A549 (cell line): ENCODE measurements at regions not wholly inside any gene's neighbourhood (a gene's known extent, or its start where the extent isn't known, plus 50 kb on each side); places are given as distances from the start of the nearest gene placed in this dataset.
A peak's percentile ranks its signal among the peaks of the same experiment; 100 is the strongest.

ENCODE experiments used
- ATAC-seq, 2 experiments: fragments of 200-7000 bp in 1 of 2; fragments of >200 bp in 1 of 2; cut with Nextera tagmentation in 1 of 2; cut with Tn5 transposase in 1 of 2; 3 replicates each; pipeline versions ENCODE4 v1.8.0 to v1.9.1; 2018 to 2020; ENCODE audit warnings: mild to moderate bottlenecking in 1 of 2, moderate library complexity in 1 of 2
- CTCF ChIA-PET: fragments of 300-600 bp; sonication (Branson Sonifier 250); formaldehyde crosslinking; extraction: SDS; loops from one replicate; lab custom pipeline; 2021; ENCODE audit warnings: antibody characterized with exemption, inconsistent platforms; lab: Yijun Ruan, JAX
- POLR2A ChIA-PET: fragments of 350-600 bp; formaldehyde crosslinking; extraction: SDS; loops from one replicate; lab custom pipeline; 2021; ENCODE audit warnings: antibody characterized with exemption, inconsistent platforms; lab: Yijun Ruan, JAX
- DNase-seq, 2 experiments: peaks; one replicate each; pipeline versions ENCODE4 v3.0.0 to v3.0.0-alpha.2; 2011 to 2016; ENCODE audit warnings: low read depth in 1 of 2, low spot score in 1 of 2
- FAIRE-seq: peaks from 2 replicates; lab custom pipeline; 2011; peaks lifted over from hg19 to GRCh38; lab: Jason Lieb, UNC
- H3K27ac ChIP-seq, 2 experiments: fragments of >200 bp; sonication (Bioruptor Twin); formaldehyde crosslinking; 3 replicates each; pipeline ENCODE4 v1.5.1; 2016 to 2017
- H3K4me1 ChIP-seq: fragments of >200 bp; sonication (Bioruptor Twin); formaldehyde crosslinking; 3 replicates; pipeline ENCODE4 v1.6.1; 2016
- H3K4me2 ChIP-seq: fragments of >200 bp; sonication (Bioruptor Twin); formaldehyde crosslinking; 3 replicates; pipeline ENCODE4 v1.6.1; 2016
- H3K4me3 ChIP-seq: fragments of >200 bp; sonication (Bioruptor Twin); formaldehyde crosslinking; 3 replicates; pipeline ENCODE4 v1.5.1; 2016
- H3K9me3 ChIP-seq: fragments of >200 bp; sonication (Bioruptor Twin); formaldehyde crosslinking; 3 replicates; pipeline ENCODE4 v1.6.1; 2016
- CBX2 ChIP-seq: fragments of 200-600 bp; sonication (generic); IDR thresholded peaks from 2 replicates; pipeline ENCODE4 v1.6.1; 2016; ENCODE audit warnings: low read depth, mild to moderate bottlenecking, borderline replicate concordance
- CBX8 ChIP-seq: fragments of 200-600 bp; sonication (generic); IDR thresholded peaks from 2 replicates; pipeline ENCODE4 v1.6.1; 2016
- CEBPB ChIP-seq, 2 experiments: fragments of >200 bp in 1 of 2; sonication (Bioruptor Twin) in 1 of 2; formaldehyde crosslinking in 1 of 2; IDR thresholded peaks; 2 replicates each; pipeline ENCODE4 v1.6.1; 2012 to 2016
- ESRRA ChIP-seq: fragments of 150-350 bp; IDR thresholded peaks from 2 replicates; pipeline ENCODE4 v1.6.1; 2014; ENCODE audit warnings: mild to moderate bottlenecking, low read length, borderline replicate concordance
- FOSL2 ChIP-seq, 2 experiments: fragments of 450-650 bp in 1 of 2; fragments of >200 bp in 1 of 2; sonication (Bioruptor Twin) in 1 of 2; formaldehyde crosslinking; IDR thresholded peaks; 2 replicates each; pipeline versions ENCODE4 v1.5.0 to v1.6.1; 2016 to 2020; ENCODE audit warnings: mild to moderate bottlenecking in 1 of 2, moderate library complexity in 1 of 2
- FOXS1 ChIP-seq: fragments of 250-450 bp; sonication (Bioruptor Pico); IDR thresholded peaks from 2 replicates; pipeline ENCODE4 v1.5.0; 2020; ENCODE audit warnings: mild to moderate bottlenecking, moderate library complexity
- HDAC2 ChIP-seq: fragments of 200-600 bp; sonication (generic); IDR thresholded peaks from 2 replicates; pipeline ENCODE4 v1.6.1; 2016
- HES2 ChIP-seq: fragments of >200 bp; sonication (Bioruptor Twin); formaldehyde crosslinking; IDR thresholded peaks from 2 replicates; pipeline ENCODE4 v1.6.1; 2016
- HOXA7 ChIP-seq: fragments of 250-450 bp; sonication (Bioruptor Pico); IDR thresholded peaks from 2 replicates; pipeline ENCODE4 v1.5.0; 2020; ENCODE audit warnings: mild to moderate bottlenecking, moderate library complexity
- HOXB13 ChIP-seq: fragments of 250-450 bp; sonication (Bioruptor Pico); IDR thresholded peaks from 2 replicates; pipeline ENCODE4 v1.5.0; 2020; ENCODE audit warnings: low read depth, mild to moderate bottlenecking, moderate library complexity
- JUN ChIP-seq, 2 experiments: fragments of >200 bp; sonication (Bioruptor Twin); formaldehyde crosslinking; IDR thresholded peaks; 2 replicates in 1 of 2; 3 replicates in 1 of 2; pipeline ENCODE4 v1.6.1; 2016 to 2017
- MAZ ChIP-seq: fragments of 150-350 bp; IDR thresholded peaks from 2 replicates; pipeline ENCODE4 v1.6.1; 2014; ENCODE audit warnings: antibody characterized with exemption, low read depth, low read length, borderline replicate concordance
- POLR2AphosphoS2 ChIP-seq: conservative IDR thresholded peaks from 2 replicates; pipeline ENCODE4 v1.6.1; 2012; ENCODE audit warnings: low read length, improper control_type of control experiment, inconsistent platforms
- RAD21 ChIP-seq, 2 experiments: fragments of >200 bp in 1 of 2; sonication (Bioruptor Twin) in 1 of 2; formaldehyde crosslinking in 1 of 2; IDR thresholded peaks in 1 of 2; conservative IDR thresholded peaks in 1 of 2; 2 replicates in 1 of 2; 3 replicates in 1 of 2; pipeline ENCODE4 v1.6.1; 2012 to 2018; ENCODE audit warnings: inconsistent platforms in 1 of 2
- SREBF2 ChIP-seq: fragments of 450-650 bp; IDR thresholded peaks from 2 replicates; pipeline ENCODE4 v1.6.1; 2014; ENCODE audit warnings: mild to moderate bottlenecking, moderate library complexity
- ZSCAN20 ChIP-seq: fragments of 250-450 bp; sonication (Bioruptor Pico); IDR thresholded peaks from 2 replicates; pipeline ENCODE4 v1.8.0; 2022; ENCODE audit warnings: mild to moderate bottlenecking, moderate library complexity
- WGBS: methylation state at CpG from one replicate; pipeline ENCODE4 v1.1.6; 2017; ENCODE audit errors: missing lambda C conversion rate; 5-methylcytosine and 5-hydroxymethylcytosine counted together
- TF ChIP-seq, protein P1 (sequence below): fragments of >200 bp; sonication (Bioruptor Twin); formaldehyde crosslinking; IDR thresholded peaks from 3 replicates; pipeline ENCODE4 v1.5.1; 2016

- ChIA-PET CTCF (interaction anchor here (0.8 to 5.2 kb wide), 5 partner anchors 29 to 469 kb away, joined by 3 to 28 read pairs (median 3); no protein-coding TSS in a partner anchor), POLR2A (interaction anchor here (1.1 to 4.4 kb wide), 4 partner anchors 20 to 345 kb away, joined by 3 to 56 read pairs (median 4); partner anchors contain the start of gene IRF2BP2)
- DNase-seq (no peak), FAIRE-seq (no peak), ATAC-seq (no peak)
- no peaks in the 10 kb centered on the region; the same call in 2 of the 3 replicates for H3K9me3 ChIP-seq
- 78% methylated on average over 11 of the region's 11 CpGs for WGBS
- H3K4me2 ChIP-seq: peak overlapping the region; percentile 70
- H3K4me1 ChIP-seq: peaks cover 58% of the 10 kb centered on the region
- TF ChIP-seq FOXS1 (no peak), CBX2 (no peak), ESRRA (no peak)
- peak overlapping the region; percentile 93 to 96 for H3K27ac ChIP-seq
- no peak overlapping the region for H3K4me3 ChIP-seq
Observed at GRCh38 chr1:234955107-234955731, 173.4 kb downstream of the TOMM20 start.

DNA sequence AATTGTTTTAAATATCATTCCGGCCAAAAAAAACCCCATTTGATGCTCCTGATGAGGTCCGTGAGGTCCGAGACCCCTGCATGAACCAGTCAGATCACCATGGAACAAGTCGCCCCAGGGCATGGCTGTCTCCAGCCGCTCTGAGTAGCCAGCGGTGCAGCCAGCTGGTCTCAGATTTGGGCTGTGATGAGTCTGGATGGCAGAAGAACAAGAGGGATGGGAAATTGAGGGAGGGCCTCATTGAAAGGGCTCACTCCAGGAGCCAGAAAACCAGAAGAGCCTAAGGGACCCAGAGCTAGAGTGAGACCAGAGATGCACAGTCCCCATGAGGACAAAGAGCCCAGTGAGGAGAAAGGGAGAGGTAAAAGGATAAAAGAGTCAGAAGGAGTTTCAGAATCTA is 174.0 kb downstream of the TOMM20 start:
- peak overlapping the region; percentile 93 to 96 for H3K27ac ChIP-seq
- H3K4me1 ChIP-seq: peaks cover 52% of the 10 kb centered on the region
- peaks cover 5% of the 10 kb centered on the region for H3K9me3 ChIP-seq
- no peak overlapping the region for H3K4me2 ChIP-seq
- TF ChIP-seq HOXA7: no peak
- no peak for TF ChIP-seq RAD21 (conservative IDR thresholded peaks at IDR 0.05 in 1 of 2, IDR thresholded peaks at IDR 0.05 in 1 of 2)
- no peak for TF ChIP-seq HOXB13 (CRISPR knock-in tag)
- no peak for TF ChIP-seq ZSCAN20 (CRISPR knock-in tag)
- TF ChIP-seq CBX8: no peak
- no peak for TF ChIP-seq HES2
- TF ChIP-seq, protein P1, sequence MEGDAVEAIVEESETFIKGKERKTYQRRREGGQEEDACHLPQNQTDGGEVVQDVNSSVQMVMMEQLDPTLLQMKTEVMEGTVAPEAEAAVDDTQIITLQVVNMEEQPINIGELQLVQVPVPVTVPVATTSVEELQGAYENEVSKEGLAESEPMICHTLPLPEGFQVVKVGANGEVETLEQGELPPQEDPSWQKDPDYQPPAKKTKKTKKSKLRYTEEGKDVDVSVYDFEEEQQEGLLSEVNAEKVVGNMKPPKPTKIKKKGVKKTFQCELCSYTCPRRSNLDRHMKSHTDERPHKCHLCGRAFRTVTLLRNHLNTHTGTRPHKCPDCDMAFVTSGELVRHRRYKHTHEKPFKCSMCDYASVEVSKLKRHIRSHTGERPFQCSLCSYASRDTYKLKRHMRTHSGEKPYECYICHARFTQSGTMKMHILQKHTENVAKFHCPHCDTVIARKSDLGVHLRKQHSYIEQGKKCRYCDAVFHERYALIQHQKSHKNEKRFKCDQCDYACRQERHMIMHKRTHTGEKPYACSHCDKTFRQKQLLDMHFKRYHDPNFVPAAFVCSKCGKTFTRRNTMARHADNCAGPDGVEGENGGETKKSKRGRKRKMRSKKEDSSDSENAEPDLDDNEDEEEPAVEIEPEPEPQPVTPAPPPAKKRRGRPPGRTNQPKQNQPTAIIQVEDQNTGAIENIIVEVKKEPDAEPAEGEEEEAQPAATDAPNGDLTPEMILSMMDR: no peak
- TF ChIP-seq HDAC2: no peak
- DNase-seq (no peak), FAIRE-seq (no peak), ATAC-seq (no peak)
- POLR2A ChIA-PET: interaction anchor here (1.2 kb wide), 1 partner anchor 344 kb away, joined by 4 read pairs; the partner anchor contains the start of gene IRF2BP2
- H3K4me3 ChIP-seq: no peak overlapping the region
- CTCF ChIA-PET: interaction anchor here (0.9 to 5.2 kb wide), 3 partner anchors 28 to 129 kb away, joined by 3 to 28 read pairs (median 4); no protein-coding TSS in a partner anchor
- WGBS: 97% methylated on average over 6 of the region's 6 CpGs

- peaks cover 44% of the 10 kb centered on the region for H3K4me1 ChIP-seq
- WGBS: 87% methylated on average over 13 of the region's 13 CpGs
- DNase-seq: no peak
- peak overlapping the region; percentile 93 to 96; a peak in 5 of 6 replicates for H3K27ac ChIP-seq
- POLR2A ChIA-PET: interaction anchor here (1.2 kb wide), 1 partner anchor 344 kb away, joined by 4 read pairs; the partner anchor contains the start of gene IRF2BP2
- H3K9me3 ChIP-seq: peaks cover 11% of the 10 kb centered on the region
- no peak for TF ChIP-seq HOXA7
- TF ChIP-seq JUN (IDR thresholded peaks at IDR 0.05): no peak
- TF ChIP-seq POLR2AphosphoS2: no peak
- no peak for TF ChIP-seq MAZ
- TF ChIP-seq HOXB13 (CRISPR knock-in tag): no peak
- TF ChIP-seq CEBPB (IDR thresholded peaks at IDR 0.05): no peak
- TF ChIP-seq SREBF2: no peak
- TF ChIP-seq, protein P1: no peak
- TF ChIP-seq FOXS1: no peak
- TF ChIP-seq FOSL2 (IDR thresholded peaks at IDR 0.05): no peak
- no peak for TF ChIP-seq FOSL2 (CRISPR knock-in tag; IDR thresholded peaks at IDR 0.05)
- TF ChIP-seq HES2: no peak
- no peak overlapping the region for H3K4me2 ChIP-seq
- no peak overlapping the region for H3K4me3 ChIP-seq
- no peak for FAIRE-seq
- CTCF ChIA-PET: interaction anchor here (0.9 kb wide), 1 partner anchor 116 kb away, joined by 4 read pairs; no protein-coding TSS in a partner anchor
- no peak for ATAC-seq
Observed at GRCh38 chr1:234953655-234954405, 174.8 kb downstream of the TOMM20 start.
